ENCODE measurements at regions not wholly inside any gene's neighbourhood (a gene's known extent, or its start where the extent isn't known, plus 50 kb on each side); places are given as distances from the start of the nearest gene placed in this dataset.

GRCh38 chr13:34561033-34561432 is 381.0 kb upstream of the NBEA start:
- peak; percentile 32 for DNase-seq (ENCODE audit: low spot score)

- no peak for DNase-seq (ENCODE audit: low spot score)
Observed at GRCh38 chr13:34567597-34567996, 374.5 kb upstream of the NBEA start.

DNA sequence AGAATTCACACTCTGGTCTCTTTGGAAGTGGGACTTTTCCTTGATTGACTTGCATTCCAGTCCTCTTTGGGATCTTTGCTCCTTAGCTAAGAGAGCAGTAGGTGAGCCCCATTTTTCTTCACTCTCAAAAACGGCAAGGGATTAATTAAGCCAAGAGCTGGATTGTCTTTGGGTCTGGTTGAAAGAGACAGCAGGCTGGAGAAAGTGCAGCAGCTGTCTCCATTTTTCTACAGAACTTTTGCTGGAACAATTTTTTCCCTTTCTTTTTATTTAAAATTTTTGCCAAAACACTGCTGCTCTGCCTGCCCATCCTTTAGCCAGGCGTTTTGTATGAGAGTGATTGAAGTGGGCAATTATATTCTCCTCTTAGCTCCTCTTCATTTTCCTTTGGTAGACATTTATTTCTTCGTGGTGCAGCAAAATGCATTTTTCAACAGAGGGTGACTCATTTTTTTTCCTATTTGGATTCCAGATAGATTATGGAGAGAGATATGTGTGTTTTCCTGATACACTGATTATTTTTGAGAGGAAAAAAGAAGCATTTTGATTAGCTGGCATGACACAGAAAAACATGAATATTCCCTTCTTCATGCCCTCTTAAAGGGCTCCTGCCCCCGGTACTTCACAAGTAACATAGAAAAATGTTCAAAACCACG is 371.2 kb upstream of the NBEA start:
- DNase-seq (ENCODE audit: low spot score) = no peak

GRCh38 chr13:34571716-34572115 is 370.4 kb upstream of the NBEA start:
- no peak for DNase-seq (ENCODE audit: low spot score)

GRCh38 chr13:34577051-34577450 is 365.0 kb upstream of the NBEA start:
- DNase-seq (ENCODE audit: low spot score) = no peak

- no peak for DNase-seq (ENCODE audit: low spot score)
Observed at GRCh38 chr13:34578471-34578870, 363.6 kb upstream of the NBEA start.

GRCh38 chr13:34578917-34579316 is 363.2 kb upstream of the NBEA start:
- DNase-seq (ENCODE audit: low spot score) = no peak

DNA sequence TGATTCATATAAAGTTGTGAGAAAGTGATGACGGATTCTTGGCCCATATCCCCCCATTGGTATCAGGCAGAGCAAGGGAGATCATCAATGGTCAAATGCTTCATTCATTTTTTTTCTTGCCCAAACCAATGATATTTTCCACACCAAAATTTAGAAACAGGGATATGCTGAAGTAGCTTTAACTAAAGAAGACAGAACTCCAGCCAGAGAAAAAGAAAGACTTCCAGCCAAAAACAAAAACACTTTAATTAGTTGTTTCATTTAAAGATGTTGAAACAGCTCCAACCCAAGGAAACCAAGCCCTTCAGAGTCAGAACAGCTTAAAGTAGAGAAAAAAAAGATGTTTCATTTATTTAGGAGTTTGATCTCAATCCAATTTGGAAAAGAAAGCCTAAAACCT is 358.9 kb upstream of the NBEA start:
- DNase-seq (ENCODE audit: low spot score) = no peak

DNA sequence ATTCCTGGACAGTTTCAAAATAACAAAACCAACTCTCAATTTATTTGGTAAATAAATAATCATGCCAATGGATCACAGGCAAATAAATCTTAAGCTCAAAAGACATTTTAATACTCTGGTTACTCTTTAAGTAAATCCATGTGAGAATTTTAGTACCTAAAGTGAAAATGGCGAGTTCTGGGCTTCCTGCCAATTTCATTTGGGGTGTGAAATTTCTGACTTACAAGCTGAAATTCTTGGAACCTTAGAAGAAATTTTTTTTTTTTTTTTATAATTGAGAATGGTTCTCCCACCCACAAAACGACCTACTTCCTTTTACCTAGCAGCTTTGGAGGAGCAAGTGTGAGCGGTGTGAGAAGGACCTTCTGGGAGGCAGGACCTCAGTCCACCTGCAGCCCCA is 354.5 kb upstream of the NBEA start:
- DNase-seq (ENCODE audit: low spot score) = no peak

DNA sequence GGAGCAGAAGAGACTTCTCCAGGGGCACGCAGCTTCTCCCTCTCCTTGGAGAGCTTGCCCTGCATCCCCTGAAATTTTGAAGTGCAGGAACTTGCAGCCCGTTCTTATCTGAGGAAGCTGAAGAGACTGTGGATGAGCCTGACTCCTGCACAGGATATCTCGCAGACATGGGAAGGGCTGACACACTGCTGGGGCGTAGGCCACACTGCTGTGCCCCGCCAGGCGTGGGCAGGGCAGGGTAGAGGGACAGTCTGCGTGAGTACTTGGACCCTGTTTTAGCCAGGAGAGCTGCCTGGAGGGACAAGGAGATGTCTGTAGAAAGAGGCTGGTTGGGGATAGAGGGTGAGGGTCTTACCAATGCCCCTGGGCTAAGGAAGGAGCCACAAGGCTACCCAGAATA is 353.7 kb upstream of the NBEA start:
- no peak for DNase-seq (ENCODE audit: low spot score)

DNA sequence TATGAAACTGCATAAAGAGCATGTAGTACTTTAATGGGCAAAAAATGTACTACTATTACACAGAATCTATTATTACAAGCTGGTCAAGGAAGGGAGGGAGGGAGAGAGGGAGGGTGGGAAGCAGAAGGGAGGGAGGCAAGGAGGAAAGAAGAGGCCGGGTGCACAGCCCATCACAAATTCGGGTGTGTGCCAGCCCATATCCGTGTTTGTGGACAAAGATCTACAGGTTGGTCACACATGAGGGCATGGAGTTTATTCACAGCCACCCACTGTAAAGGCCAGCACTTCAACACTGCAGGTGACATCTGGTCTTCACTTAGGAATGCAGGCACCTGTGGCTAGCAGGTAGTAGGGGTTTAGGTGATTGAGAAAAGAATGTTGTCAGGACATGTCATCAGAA is 352.5 kb upstream of the NBEA start:
- DNase-seq (ENCODE audit: low spot score) = no peak

GRCh38 chr13:34591129-34591528 is 350.9 kb upstream of the NBEA start:
- no peak for DNase-seq (ENCODE audit: low spot score)

DNA sequence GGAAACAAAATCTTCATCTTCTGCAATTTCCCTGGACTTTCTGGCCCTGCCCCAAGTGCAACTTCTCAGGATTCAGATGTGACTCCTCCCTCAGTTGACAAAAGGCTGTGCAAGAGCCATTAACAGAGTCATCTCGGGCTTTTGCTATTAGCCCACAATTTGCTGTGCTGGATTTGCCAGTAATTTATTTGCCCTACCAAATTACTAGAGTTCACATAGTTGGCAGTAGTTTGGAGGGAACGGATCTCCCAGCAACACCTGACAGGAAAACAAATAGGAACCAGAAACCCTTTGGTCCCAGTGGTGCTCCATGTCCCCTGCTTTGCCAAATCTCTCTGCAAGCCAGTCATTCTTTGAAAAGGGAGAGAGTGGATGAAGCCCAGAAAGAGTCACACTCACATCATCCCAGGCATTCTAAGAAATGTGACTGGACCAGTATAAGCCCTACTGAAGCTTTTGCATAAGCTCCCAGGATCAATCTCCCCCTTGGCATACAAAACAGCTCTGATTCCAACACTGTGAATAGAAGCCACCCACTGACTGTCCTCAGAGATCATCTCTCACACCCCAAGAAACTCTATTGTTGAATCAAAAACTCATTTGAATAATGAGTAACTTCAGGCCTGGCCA is 350.1 kb upstream of the NBEA start:
- DNase-seq (ENCODE audit: low spot score) = peak; percentile 57

DNA sequence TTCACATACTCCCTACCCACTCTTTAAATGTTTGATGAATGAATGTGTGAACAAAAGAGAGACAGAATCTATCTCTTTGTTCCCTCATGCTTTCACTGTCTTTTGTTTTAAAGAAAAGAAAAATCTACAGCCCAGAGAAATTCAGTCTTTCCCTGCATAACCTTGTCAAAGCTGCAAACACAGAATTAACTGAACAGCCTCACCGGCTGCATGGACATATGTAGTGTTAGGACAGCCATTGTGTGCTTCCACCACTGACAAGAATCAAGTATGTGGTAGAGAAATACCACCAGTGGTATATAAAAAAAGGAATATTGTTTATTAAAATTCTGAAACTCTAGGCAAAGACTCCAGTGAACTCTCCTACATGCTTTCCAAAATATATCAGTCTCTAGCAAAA is 348.4 kb upstream of the NBEA start:
- no peak for DNase-seq (ENCODE audit: low spot score)

DNA sequence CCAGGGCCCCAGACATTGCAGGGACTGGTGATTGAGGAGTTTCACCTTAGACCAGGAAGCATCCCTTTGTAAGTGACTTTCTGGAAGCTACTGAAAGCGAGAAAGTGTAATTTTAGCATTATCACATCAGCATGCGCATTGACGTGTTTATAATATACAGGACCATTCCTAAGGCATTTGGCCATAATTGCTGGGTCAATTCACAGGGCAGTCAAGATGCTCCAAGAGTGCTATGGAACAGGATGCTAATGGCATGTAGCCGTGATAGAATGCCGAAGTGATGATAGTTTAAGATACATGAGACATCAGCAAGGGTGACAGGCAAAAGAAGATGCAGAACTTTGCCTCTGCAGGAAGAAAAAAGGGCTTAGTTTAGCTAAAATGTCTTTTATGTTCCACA is 347.6 kb upstream of the NBEA start:
- no peak for DNase-seq (ENCODE audit: low spot score)

- no peak for DNase-seq (ENCODE audit: low spot score)
Observed at GRCh38 chr13:34608331-34608730, 333.7 kb upstream of the NBEA start.

GRCh38 chr13:34611671-34612070 is 330.4 kb upstream of the NBEA start:
- DNase-seq (ENCODE audit: low spot score) = no peak

GRCh38 chr13:34617473-34618083 is 324.5 kb upstream of the NBEA start:
- peak; percentile 3 for DNase-seq (ENCODE audit: low spot score)

DNA sequence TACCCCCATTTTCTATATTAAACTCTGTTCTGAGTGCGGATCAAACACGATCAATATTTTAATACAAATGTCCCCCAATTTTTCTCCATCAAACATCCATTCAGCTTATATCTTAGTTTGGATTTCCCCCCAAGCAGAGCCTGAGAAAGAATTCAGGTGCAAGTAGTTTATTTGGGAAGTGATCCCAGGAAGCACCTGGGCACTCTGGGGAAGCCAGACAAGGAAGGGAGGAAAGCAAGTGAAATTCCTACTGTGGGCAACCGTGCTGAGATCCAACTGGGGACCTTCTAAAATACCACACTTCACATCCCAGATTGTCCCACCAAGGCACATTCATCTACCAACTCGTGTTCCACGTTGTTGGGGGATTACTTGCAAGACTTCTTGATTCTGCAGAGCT is 323.4 kb upstream of the NBEA start:
- DNase-seq (ENCODE audit: low spot score) = no peak

DNA sequence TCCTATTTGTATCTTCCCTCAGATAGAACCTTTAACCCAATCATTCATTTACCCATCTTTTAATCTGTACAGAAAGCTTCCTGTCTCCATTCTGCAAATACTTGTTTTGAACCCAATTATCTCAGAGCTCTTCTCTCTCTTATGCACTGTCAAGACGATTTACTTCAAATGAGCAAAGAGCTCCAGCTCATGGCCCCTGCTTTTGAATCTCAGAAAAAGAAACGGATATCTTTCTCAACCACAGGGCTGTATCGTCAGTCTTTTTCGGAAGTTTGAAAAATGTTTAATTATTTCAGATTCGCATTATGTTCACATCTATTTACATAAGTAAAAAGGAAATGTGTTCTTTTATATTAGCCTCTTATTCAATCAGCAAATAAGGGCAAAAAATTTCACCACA is 322.7 kb upstream of the NBEA start:
- DNase-seq (ENCODE audit: low spot score) = no peak

GRCh38 chr13:34620074-34620850 is 321.8 kb upstream of the NBEA start:
- DNase-seq (ENCODE audit: low spot score) = no peak

DNA sequence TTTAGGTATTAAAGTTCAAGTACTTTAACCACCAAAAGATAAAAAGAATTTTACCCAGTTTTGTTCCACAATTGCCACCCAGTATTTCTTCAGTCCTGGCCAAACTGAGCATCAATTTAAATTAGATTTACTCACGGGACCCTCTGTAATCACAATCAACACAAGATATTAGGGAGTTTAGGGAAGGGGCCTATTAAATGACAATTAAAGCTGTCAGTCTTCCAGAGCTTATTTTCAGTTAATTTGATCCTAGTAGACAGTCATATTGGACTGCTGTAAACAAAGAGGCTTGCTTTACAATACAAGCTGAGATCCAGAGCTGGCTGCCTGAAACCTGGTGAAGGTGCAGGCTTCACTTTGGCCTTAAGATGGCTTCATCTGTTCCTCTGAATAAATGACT is 321.2 kb upstream of the NBEA start:
- DNase-seq (ENCODE audit: low spot score) = no peak

GRCh38 chr13:34623331-34623730 is 318.7 kb upstream of the NBEA start:
- DNase-seq (ENCODE audit: low spot score) = no peak
